SK-N-SH (cell line): ENCODE measurements at regions not wholly inside any gene's neighbourhood (a gene's known extent, or its start where the extent isn't known, plus 50 kb on each side); places are given as distances from the start of the nearest gene placed in this dataset.

Experiments
- CTCF ChIA-PET: fragments of 300-600, 350-600 bp; formaldehyde crosslinking; extraction: SDS; loops from one replicate; lab custom pipeline; 2021; lab: Yijun Ruan, JAX
- POLR2A ChIA-PET: fragments of 350-600 bp; sonication (Branson Sonifier 250); formaldehyde crosslinking; extraction: SDS; loops from one replicate; lab custom pipeline; 2020; ENCODE audit warnings: antibody characterized with exemption, inconsistent platforms; lab: Yijun Ruan, JAX
- DNase-seq: peaks from one replicate; pipeline ENCODE4 v3.0.0; 2012
- H2AFZ ChIP-seq: fragments of 200-600 bp; sonication (generic); 2 replicates; pipeline ENCODE4 v1.8.1; 2016; ENCODE audit warnings: antibody characterized with exemption, mild to moderate bottlenecking, low read depth
- H3F3A ChIP-seq: fragments of 200-600 bp; sonication (generic); replicated peaks from 2 replicates; pipeline ENCODE3; 2016; ENCODE audit warnings: antibody characterized with exemption, mild to moderate bottlenecking; ENCODE audit not compliant: insufficient read depth
- H3K27ac ChIP-seq, 2 experiments: fragments of 200-500 bp in 1 of 2; fragments of 200-600 bp in 1 of 2; sonication (Bioruptor generic) in 1 of 2; sonication (generic), shearing (Covaris generic) in 1 of 2; 2 replicates each; pipeline versions ENCODE4 v1.5.1 to v1.6.1; 2014 to 2016; ENCODE audit warnings: low read depth in 2 of 2, inconsistent platforms in 1 of 2, low read length in 1 of 2, mild to moderate bottlenecking in 1 of 2, mixed read lengths in 1 of 2
- H3K27me3 ChIP-seq: fragments of 200-600 bp; sonication (generic), shearing (Covaris generic); 2 replicates; pipeline ENCODE4 v1.6.1; 2016; ENCODE audit warnings: mixed run types; ENCODE audit not compliant: insufficient read depth
- H3K36me3 ChIP-seq, 2 experiments: fragments of 200-500 bp in 1 of 2; fragments of 200-600 bp in 1 of 2; sonication (Bioruptor generic) in 1 of 2; sonication (generic) in 1 of 2; replicated peaks in 1 of 2; 2 replicates each; pipeline versions ENCODE3 to v1.5.1; 2014 to 2016; ENCODE audit warnings: low read length in 1 of 2, mild to moderate bottlenecking in 1 of 2; ENCODE audit not compliant: insufficient read depth in 2 of 2, control insufficient read depth in 1 of 2
- H3K4me1 ChIP-seq, 2 experiments: fragments of 200-500 bp in 1 of 2; fragments of 200-600 bp in 1 of 2; sonication (Bioruptor generic) in 1 of 2; sonication (generic), shearing (Covaris generic) in 1 of 2; 2 replicates each; pipeline versions ENCODE4 v1.5.1 to v1.6.1; 2014 to 2016; ENCODE audit warnings: low read depth in 1 of 2, low read length in 1 of 2, mixed run types in 1 of 2; ENCODE audit not compliant: insufficient read depth in 2 of 2, control insufficient read depth in 1 of 2
- H3K4me2 ChIP-seq: fragments of 200-600 bp; sonication (generic), shearing (Covaris generic); 2 replicates; pipeline ENCODE4 v1.6.1; 2017; ENCODE audit warnings: mixed run types
- H3K4me3 ChIP-seq, 2 experiments: fragments of 200-500 bp in 1 of 2; fragments of 200-600 bp in 1 of 2; sonication (Bioruptor generic) in 1 of 2; sonication (generic), shearing (Covaris generic) in 1 of 2; 2 replicates each; pipeline versions ENCODE4 v1.5.1 to v1.8.1; 2014 to 2016; ENCODE audit warnings: low read depth in 2 of 2, inconsistent platforms in 1 of 2, low read length in 1 of 2, mild to moderate bottlenecking in 1 of 2, mixed read lengths in 1 of 2, moderate library complexity in 1 of 2
- H3K79me2 ChIP-seq: fragments of 200-600 bp; sonication (generic); 2 replicates; pipeline ENCODE4 v1.8.1; 2017; ENCODE audit warnings: mild to moderate bottlenecking; ENCODE audit not compliant: insufficient read depth
- H3K9ac ChIP-seq: fragments of 200-600 bp; sonication (generic); 2 replicates; pipeline ENCODE4 v1.6.1; 2017; ENCODE audit warnings: mixed run types
- H3K9me2 ChIP-seq: fragments of 200-600 bp; sonication (generic); 2 replicates; pipeline ENCODE4 v1.6.1; 2017; ENCODE audit warnings: mixed run types
- H3K9me3 ChIP-seq: fragments of 200-600 bp; sonication (generic); 2 replicates; pipeline ENCODE4 v1.6.1; 2017; ENCODE audit warnings: mixed run types, mild to moderate bottlenecking, moderate library complexity
- H4K20me1 ChIP-seq: fragments of 200-600 bp; sonication (generic); 2 replicates; pipeline ENCODE4 v1.6.1; 2017; ENCODE audit warnings: mild to moderate bottlenecking, mixed run types; ENCODE audit not compliant: insufficient read depth
- EP300 ChIP-seq, 2 experiments: IDR thresholded peaks; 2 replicates each; pipeline versions ENCODE4 v1.4.0 to v1.6.1; 2012; ENCODE audit warnings: borderline replicate concordance in 1 of 2, low read depth in 1 of 2, low read length in 1 of 2
- EZH2phosphoT487 ChIP-seq: fragments of 200-600 bp; sonication (generic); IDR thresholded peaks from 2 replicates; pipeline ENCODE4 v1.6.1; 2017; ENCODE audit warnings: low read depth, mixed run types, mild to moderate bottlenecking, antibody characterized with exemption, moderate library complexity, borderline replicate concordance
- MEF2A ChIP-seq: IDR thresholded peaks from 2 replicates; pipeline ENCODE4 v1.4.0; 2012; ENCODE audit warnings: low read depth, borderline replicate concordance
- NFIC ChIP-seq: IDR thresholded peaks from 2 replicates; pipeline ENCODE4 v1.4.0; 2012; ENCODE audit warnings: borderline replicate concordance
- NRF1 ChIP-seq: IDR thresholded peaks from 2 replicates; pipeline ENCODE4 v1.6.1; 2012; ENCODE audit warnings: low read depth, mild to moderate bottlenecking, low read length
- RAD21 ChIP-seq: IDR thresholded peaks from 2 replicates; pipeline ENCODE4 v1.6.1; 2012; ENCODE audit warnings: mild to moderate bottlenecking, low read length
- RXRA ChIP-seq: IDR thresholded peaks from 2 replicates; pipeline ENCODE4 v1.4.0; 2012; ENCODE audit warnings: low read depth, mild to moderate bottlenecking, borderline replicate concordance
- SMC3 ChIP-seq: IDR thresholded peaks from 2 replicates; pipeline ENCODE4 v1.6.1; 2012; ENCODE audit warnings: low read depth, low read length, improper control_type of control experiment
- TAF1 ChIP-seq: IDR thresholded peaks from 2 replicates; pipeline ENCODE4 v1.6.1; 2012; ENCODE audit warnings: low read depth, mild to moderate bottlenecking, low read length, moderate library complexity, borderline replicate concordance
- YY1 ChIP-seq: IDR thresholded peaks from 2 replicates; pipeline ENCODE4 v1.4.0; 2012; ENCODE audit warnings: low read depth, mild to moderate bottlenecking
- WGBS: methylation state at CpG from one replicate; pipeline ENCODE4 v1.1.6; 2017; ENCODE audit warnings: low lambda C conversion rate; 5-methylcytosine and 5-hydroxymethylcytosine counted together
- TF ChIP-seq, protein P1 (sequence below): IDR thresholded peaks from 2 replicates; pipeline ENCODE4 v1.4.0; 2012; ENCODE audit warnings: low read depth, borderline replicate concordance
- TF ChIP-seq, protein P2 (sequence below): fragments of 150-350 bp; IDR thresholded peaks from 2 replicates; pipeline ENCODE4 v1.6.1; 2017; ENCODE audit warnings: antibody characterized with exemption, low read length, low read depth, borderline replicate concordance
- TF ChIP-seq, protein P3 (sequence below): fragments of 150-350 bp; IDR thresholded peaks from 2 replicates; pipeline ENCODE4 v1.6.1; 2016; ENCODE audit warnings: mild to moderate bottlenecking, low read depth, low read length

DNA sequence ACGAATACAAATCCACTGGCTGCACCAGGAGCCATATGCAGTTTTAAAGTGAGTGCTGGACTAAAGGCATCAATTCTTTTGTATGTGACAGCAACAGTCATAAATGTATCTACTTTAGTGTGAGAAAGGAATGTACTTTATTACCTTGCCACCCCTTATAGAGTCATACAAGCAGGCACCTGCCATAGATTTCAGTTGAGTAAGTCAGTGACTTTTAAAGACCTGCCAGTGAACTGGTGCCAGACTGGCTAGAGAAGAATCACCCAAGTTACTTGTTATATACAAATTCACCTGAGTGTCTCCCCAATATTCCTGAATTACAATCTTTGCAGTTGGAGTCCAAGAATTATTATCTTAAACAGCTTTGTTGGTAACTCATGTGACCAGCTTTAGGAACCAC lies 547.9 kb downstream of the COL12A1 start:
- ChIA-PET CTCF (no interaction called here), POLR2A (no interaction called here)
- Histone ChIP-seq H3K36me3 (no peaks in the 10 kb centered on the region), H3K9me3 (no peaks in the 10 kb centered on the region), H3K4me2 (no peak overlapping the region), H3K27me3 (no peaks in the 10 kb centered on the region), H3K4me1 (no peaks in the 10 kb centered on the region), H3K27ac (no peak overlapping the region), H3F3A (no peaks in the 10 kb centered on the region), H3K9ac (no peak overlapping the region), H3K4me3 (no peak overlapping the region), H4K20me1 (no peaks in the 10 kb centered on the region), H3K79me2 (no peaks in the 10 kb centered on the region), H3K9me2 (no peaks in the 10 kb centered on the region), H2AFZ (no peak overlapping the region)
- DNase-seq: no peak
- WGBS: 10% methylated on average over 1 of the region's 1 CpG
- TF ChIP-seq RAD21: no peak
- TF ChIP-seq NFIC: no peak

DNA sequence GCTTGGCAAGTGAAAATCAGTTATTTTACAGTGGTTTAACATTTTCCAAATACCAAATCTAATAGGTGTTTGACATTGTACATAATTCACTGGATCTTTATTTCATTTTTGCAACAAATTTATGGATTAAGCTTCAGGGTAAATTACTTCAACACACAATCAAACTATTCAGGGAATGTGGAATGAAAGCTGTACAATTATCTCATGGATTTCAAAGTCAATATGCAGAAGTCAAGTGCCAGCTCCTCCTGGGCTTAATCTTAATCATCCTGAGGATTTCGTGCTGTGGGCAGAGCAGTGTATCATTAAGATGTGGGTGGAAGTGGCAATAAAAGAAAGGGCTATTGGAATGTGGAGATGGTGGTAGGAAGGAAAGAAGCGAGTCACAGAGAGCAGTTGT lies 548.8 kb downstream of the COL12A1 start:
- ChIA-PET POLR2A (no interaction called here), CTCF (no interaction called here)
- Histone ChIP-seq H3K27ac (no peak overlapping the region), H3K27me3 (no peaks in the 10 kb centered on the region), H4K20me1 (no peaks in the 10 kb centered on the region), H3K4me1 (no peaks in the 10 kb centered on the region), H3K4me2 (no peak overlapping the region), H3K4me3 (no peak overlapping the region), H3K36me3 (no peaks in the 10 kb centered on the region), H3K9me2 (no peaks in the 10 kb centered on the region), H2AFZ (no peak overlapping the region), H3K9ac (no peak overlapping the region), H3K9me3 (no peaks in the 10 kb centered on the region), H3F3A (no peaks in the 10 kb centered on the region), H3K79me2 (no peaks in the 10 kb centered on the region)
- WGBS: 10% methylated on average over 2 of the region's 2 CpGs
- no peak for TF ChIP-seq RAD21
- TF ChIP-seq, protein P1, sequence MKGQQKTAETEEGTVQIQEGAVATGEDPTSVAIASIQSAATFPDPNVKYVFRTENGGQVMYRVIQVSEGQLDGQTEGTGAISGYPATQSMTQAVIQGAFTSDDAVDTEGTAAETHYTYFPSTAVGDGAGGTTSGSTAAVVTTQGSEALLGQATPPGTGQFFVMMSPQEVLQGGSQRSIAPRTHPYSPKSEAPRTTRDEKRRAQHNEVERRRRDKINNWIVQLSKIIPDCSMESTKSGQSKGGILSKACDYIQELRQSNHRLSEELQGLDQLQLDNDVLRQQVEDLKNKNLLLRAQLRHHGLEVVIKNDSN: no peak
- no peak for DNase-seq

DNA sequence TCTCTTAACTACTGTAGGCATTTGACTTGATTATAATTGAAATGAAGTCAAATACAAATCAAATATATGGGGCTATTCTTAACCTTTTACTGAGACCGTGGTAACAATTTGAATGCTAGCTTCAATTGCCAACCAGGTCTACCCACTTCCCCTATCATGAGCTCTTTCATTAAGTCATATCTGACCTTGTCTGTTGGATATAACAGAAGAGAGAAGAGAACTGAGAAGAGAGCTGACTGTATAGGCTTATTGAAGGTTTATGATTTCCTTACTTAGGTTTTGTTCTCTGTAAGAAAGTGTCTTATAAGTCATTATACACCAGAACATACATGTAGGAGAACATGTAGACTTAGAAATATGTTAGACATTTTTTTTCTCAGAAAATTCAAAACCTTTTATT lies 549.4 kb downstream of the COL12A1 start:
- 5% methylated on average over 1 of the region's 1 CpG for WGBS
- no peak overlapping the region for H3K9ac ChIP-seq
- DNase-seq: no peak
- H3K27ac ChIP-seq: no peak overlapping the region
- ChIA-PET POLR2A (no interaction called here), CTCF (no interaction called here)
- no peaks in the 10 kb centered on the region for H3K9me2 ChIP-seq
- H3K4me3 ChIP-seq: no peak overlapping the region
- no peaks in the 10 kb centered on the region for H3K9me3 ChIP-seq
- H3K27me3 ChIP-seq: no peaks in the 10 kb centered on the region
- H3K36me3 ChIP-seq: no peaks in the 10 kb centered on the region
- no peak overlapping the region for H2AFZ ChIP-seq
- no peaks in the 10 kb centered on the region for H4K20me1 ChIP-seq
- no peaks in the 10 kb centered on the region for H3K4me1 ChIP-seq
- H3K79me2 ChIP-seq: no peaks in the 10 kb centered on the region
- no peak for TF ChIP-seq EZH2phosphoT487
- no peak for TF ChIP-seq YY1
- no peak for TF ChIP-seq NRF1
- TF ChIP-seq RXRA: no peak
- TF ChIP-seq, protein P2, sequence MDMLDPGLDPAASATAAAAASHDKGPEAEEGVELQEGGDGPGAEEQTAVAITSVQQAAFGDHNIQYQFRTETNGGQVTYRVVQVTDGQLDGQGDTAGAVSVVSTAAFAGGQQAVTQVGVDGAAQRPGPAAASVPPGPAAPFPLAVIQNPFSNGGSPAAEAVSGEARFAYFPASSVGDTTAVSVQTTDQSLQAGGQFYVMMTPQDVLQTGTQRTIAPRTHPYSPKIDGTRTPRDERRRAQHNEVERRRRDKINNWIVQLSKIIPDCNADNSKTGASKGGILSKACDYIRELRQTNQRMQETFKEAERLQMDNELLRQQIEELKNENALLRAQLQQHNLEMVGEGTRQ: no peak
- no peak for TF ChIP-seq SMC3
- no peak for TF ChIP-seq TAF1
- no peak for TF ChIP-seq EP300 (IDR thresholded peaks at IDR 0.05; ENCODE audit: borderline replicate concordance in 1 of 2, low read depth in 1 of 2, low read length in 1 of 2)
- TF ChIP-seq, protein P3, sequence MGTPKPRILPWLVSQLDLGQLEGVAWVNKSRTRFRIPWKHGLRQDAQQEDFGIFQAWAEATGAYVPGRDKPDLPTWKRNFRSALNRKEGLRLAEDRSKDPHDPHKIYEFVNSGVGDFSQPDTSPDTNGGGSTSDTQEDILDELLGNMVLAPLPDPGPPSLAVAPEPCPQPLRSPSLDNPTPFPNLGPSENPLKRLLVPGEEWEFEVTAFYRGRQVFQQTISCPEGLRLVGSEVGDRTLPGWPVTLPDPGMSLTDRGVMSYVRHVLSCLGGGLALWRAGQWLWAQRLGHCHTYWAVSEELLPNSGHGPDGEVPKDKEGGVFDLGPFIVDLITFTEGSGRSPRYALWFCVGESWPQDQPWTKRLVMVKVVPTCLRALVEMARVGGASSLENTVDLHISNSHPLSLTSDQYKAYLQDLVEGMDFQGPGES: no peak
- TF ChIP-seq MEF2A: no peak
- TF ChIP-seq RAD21: no peak
- no peaks in the 10 kb centered on the region for H3F3A ChIP-seq
- no peak overlapping the region for H3K4me2 ChIP-seq
